Ishikawa (cell line): ENCODE measurements at regions not wholly inside any gene's neighbourhood (a gene's known extent, or its start where the extent isn't known, plus 50 kb on each side); places are given as distances from the start of the nearest gene placed in this dataset.

Experiments
- CEBPB ChIP-seq: IDR thresholded peaks from 2 replicates; pipeline ENCODE4 v1.6.1; 2012
- CREB1 ChIP-seq: IDR thresholded peaks from 2 replicates; pipeline ENCODE4 v1.6.1; 2012; ENCODE audit warnings: low read depth
- EGR1 ChIP-seq: IDR thresholded peaks from 2 replicates; pipeline ENCODE4 v1.6.1; 2012
- EP300 ChIP-seq: IDR thresholded peaks from 2 replicates; pipeline ENCODE4 v1.6.1; 2012; ENCODE audit warnings: borderline replicate concordance
- FOXM1 ChIP-seq: IDR thresholded peaks from 2 replicates; pipeline ENCODE4 v1.6.1; 2012; ENCODE audit warnings: low read depth, borderline replicate concordance
- NFIC ChIP-seq: IDR thresholded peaks from 2 replicates; pipeline ENCODE4 v1.6.1; 2012
- RAD21 ChIP-seq: IDR thresholded peaks from 2 replicates; pipeline ENCODE4 v1.6.1; 2012; ENCODE audit warnings: low read depth
- TAF1 ChIP-seq: IDR thresholded peaks from 2 replicates; pipeline ENCODE4 v1.6.1; 2012; ENCODE audit warnings: low read depth, mild to moderate bottlenecking
- TCF12 ChIP-seq: IDR thresholded peaks from 2 replicates; pipeline ENCODE4 v1.6.1; 2012; ENCODE audit warnings: low read depth
- TEAD4 ChIP-seq: IDR thresholded peaks from 2 replicates; pipeline ENCODE4 v1.6.1; 2012
- YY1 ChIP-seq: IDR thresholded peaks from 2 replicates; pipeline ENCODE4 v1.6.1; 2012; ENCODE audit warnings: low read depth
- ZBTB7A ChIP-seq: IDR thresholded peaks from 2 replicates; pipeline ENCODE4 v1.6.1; 2012; ENCODE audit warnings: low read depth
- TF ChIP-seq, protein P1 (sequence below): IDR thresholded peaks from 2 replicates; pipeline ENCODE4 v1.6.1; 2012
- TF ChIP-seq, protein P2 (sequence below): IDR thresholded peaks from 2 replicates; pipeline ENCODE4 v1.6.1; 2012; ENCODE audit warnings: low read depth, mild to moderate bottlenecking
- TF ChIP-seq, protein P3 (sequence below): IDR thresholded peaks from 2 replicates; pipeline ENCODE4 v1.6.1; 2012

DNA sequence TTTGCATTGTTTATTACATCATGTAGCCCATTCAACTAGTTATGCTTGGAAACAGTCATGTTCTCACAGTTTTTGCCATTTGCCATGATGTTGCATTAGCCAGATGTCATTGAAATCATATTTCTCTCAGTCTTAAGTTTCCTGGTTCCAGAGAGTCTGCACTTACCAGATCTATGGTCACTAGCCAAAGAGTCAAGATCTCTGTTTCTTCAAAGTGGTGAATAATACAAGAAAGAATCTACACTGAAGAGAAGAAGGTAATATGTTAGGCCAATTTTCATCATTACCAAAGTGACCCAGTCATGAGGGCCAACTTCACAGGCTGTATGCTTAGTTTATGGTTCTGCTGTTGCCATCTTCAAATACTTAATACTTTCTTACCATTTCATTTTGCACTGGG lies 89.0 kb upstream of the PHYHIPL start:
- TF ChIP-seq ZBTB7A (no peak), TEAD4 (no peak), CEBPB (no peak), YY1 (no peak), CREB1 (no peak)
- TF ChIP-seq, protein P1, sequence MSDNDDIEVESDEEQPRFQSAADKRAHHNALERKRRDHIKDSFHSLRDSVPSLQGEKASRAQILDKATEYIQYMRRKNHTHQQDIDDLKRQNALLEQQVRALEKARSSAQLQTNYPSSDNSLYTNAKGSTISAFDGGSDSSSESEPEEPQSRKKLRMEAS, result no peak

DNA sequence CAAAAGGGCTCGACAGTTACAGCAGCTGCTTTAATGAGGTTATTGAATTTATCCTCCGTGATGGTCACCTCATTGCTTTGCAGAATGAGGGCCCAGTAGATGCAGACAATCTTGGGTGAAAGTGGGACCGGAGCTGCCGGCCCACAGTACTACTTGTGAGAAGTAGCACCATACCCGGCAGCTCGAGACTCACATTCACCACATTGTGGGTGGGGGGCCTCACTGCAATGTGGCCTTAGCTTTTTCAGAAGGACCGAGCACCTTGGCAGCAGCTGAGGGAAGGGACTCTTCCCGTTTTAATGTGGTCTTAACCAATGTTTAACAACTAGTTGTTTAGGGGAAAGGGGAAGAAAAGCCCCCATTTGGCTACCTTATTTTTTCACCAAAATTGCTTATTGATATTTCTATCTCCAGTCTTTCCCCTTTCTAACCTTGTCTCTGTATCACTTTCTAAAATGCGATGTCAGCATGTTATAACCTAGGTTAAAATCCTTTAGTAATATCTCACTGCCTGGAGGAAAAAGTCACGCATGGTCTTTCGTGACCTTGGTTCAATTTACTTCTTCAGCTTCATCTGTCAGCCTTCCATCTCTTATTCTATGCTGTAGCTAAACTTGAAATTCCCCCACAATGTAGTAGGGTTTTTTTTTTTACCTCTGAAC lies 87.4 kb upstream of the PHYHIPL start:
- TF ChIP-seq CEBPB, result no peak
- TF ChIP-seq, protein P1, result no peak
- TF ChIP-seq TEAD4, result no peak
- TF ChIP-seq RAD21, result no peak
- TF ChIP-seq, protein P2, sequence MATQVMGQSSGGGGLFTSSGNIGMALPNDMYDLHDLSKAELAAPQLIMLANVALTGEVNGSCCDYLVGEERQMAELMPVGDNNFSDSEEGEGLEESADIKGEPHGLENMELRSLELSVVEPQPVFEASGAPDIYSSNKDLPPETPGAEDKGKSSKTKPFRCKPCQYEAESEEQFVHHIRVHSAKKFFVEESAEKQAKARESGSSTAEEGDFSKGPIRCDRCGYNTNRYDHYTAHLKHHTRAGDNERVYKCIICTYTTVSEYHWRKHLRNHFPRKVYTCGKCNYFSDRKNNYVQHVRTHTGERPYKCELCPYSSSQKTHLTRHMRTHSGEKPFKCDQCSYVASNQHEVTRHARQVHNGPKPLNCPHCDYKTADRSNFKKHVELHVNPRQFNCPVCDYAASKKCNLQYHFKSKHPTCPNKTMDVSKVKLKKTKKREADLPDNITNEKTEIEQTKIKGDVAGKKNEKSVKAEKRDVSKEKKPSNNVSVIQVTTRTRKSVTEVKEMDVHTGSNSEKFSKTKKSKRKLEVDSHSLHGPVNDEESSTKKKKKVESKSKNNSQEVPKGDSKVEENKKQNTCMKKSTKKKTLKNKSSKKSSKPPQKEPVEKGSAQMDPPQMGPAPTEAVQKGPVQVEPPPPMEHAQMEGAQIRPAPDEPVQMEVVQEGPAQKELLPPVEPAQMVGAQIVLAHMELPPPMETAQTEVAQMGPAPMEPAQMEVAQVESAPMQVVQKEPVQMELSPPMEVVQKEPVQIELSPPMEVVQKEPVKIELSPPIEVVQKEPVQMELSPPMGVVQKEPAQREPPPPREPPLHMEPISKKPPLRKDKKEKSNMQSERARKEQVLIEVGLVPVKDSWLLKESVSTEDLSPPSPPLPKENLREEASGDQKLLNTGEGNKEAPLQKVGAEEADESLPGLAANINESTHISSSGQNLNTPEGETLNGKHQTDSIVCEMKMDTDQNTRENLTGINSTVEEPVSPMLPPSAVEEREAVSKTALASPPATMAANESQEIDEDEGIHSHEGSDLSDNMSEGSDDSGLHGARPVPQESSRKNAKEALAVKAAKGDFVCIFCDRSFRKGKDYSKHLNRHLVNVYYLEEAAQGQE, result no peak
- TF ChIP-seq EGR1, result no peak
- no peak for TF ChIP-seq ZBTB7A
- TF ChIP-seq, protein P3, sequence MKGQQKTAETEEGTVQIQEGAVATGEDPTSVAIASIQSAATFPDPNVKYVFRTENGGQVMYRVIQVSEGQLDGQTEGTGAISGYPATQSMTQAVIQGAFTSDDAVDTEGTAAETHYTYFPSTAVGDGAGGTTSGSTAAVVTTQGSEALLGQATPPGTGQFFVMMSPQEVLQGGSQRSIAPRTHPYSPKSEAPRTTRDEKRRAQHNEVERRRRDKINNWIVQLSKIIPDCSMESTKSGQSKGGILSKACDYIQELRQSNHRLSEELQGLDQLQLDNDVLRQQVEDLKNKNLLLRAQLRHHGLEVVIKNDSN, result no peak
- TF ChIP-seq TCF12, result no peak
- TF ChIP-seq FOXM1, result no peak
- TF ChIP-seq TAF1, result no peak
- no peak for TF ChIP-seq CREB1

DNA sequence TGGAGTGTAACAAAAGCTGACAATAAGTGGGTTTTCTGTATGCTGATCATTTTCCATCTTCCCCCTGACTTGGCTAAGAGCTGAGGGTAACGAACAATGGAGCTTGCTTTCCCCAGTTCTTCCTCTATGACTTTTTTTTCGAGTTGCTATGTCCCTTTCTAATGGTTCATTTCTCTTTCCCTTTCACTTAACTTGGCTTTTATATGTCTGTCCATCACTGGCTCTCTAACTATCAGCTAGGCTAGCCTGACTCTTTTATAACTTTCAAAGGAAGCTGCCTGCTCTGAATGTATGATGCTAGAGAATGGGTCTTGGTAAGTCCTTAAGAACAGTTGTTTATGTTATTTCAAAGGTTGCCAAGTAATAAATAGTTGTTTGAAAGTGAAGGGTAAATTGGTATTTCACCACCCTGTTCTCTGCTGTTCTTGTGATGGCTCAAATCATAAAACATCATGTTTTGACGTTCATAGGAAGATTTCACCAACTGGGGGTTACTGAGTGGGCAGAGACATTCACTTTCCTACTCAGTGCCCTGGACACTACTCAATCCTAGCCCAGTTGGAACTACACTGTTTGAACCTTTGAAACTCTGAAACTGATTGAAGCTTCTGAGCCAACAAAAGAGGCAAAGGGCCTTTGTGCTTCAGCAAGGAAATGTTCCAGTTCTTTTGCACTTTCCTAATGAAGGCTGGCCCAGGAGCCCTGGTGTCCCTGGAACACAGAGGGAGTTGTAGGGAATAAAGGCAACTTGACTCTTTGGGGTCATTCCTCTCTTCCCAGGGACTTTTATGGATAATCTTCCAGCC lies 85.4 kb upstream of the PHYHIPL start:
- TF ChIP-seq EGR1, result no peak

DNA sequence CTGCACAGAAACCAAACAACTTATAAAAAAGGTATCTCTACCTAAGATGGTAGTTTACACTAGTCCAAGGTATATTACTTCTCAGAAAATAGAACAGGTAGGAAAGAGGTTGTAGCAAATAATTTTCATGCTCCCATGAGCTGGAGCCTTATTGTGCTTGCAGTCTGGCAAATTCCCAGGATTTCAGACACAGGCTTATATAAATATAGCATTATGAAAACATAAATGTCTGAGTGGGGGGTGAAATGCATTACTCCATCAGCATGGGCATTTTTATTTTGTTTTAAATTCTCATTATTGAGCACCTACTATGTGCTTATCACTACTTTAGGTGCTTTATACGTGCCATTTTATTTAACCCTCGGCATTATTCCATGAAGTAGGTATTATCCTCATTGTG lies 83.0 kb upstream of the PHYHIPL start:
- TF ChIP-seq CREB1 (no peak), EGR1 (no peak), TAF1 (no peak), RAD21 (no peak), TCF12 (no peak), YY1 (no peak), ZBTB7A (no peak), NFIC (no peak), EP300 (no peak), CEBPB (no peak), FOXM1 (no peak), TEAD4 (no peak)
- TF ChIP-seq, protein P1, result no peak
- TF ChIP-seq, protein P2, result no peak
- TF ChIP-seq, protein P3, result no peak

DNA sequence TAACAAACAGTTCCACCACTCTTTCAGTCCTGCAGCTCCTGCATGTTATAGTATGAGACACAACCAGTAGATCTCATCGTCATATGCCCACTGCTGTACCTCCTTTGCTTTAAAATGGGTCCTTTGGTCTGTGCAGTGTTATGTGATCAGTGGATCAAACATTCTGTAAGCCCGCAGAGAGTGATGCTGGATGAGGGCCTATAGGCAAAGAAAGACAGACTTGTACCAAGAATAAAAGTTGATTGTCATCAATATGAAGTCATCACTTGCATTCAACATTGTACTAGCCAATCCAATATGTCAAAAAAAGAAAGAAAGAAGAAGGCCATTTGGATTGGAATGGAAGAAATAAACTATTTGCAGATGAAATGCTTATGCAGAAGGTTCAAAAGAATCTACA lies 79.8 kb upstream of the PHYHIPL start:
- no peak for TF ChIP-seq ZBTB7A
- TF ChIP-seq, protein P3, result no peak
- no peak for TF ChIP-seq TEAD4
- TF ChIP-seq, protein P2, result no peak
- TF ChIP-seq RAD21, result no peak
- TF ChIP-seq CEBPB, result no peak
- TF ChIP-seq YY1, result no peak
- TF ChIP-seq EGR1, result no peak
- no peak for TF ChIP-seq NFIC
- no peak for TF ChIP-seq CREB1
- TF ChIP-seq TCF12, result no peak
